Astrocyte (in vitro differentiated cells and primary cell): ENCODE measurements at regions not wholly inside any gene's neighbourhood (a gene's known extent, or its start where the extent isn't known, plus 50 kb on each side); places are given as distances from the start of the nearest gene placed in this dataset.

Source experiments
- CTCF ChIP-seq: IDR thresholded peaks from 2 replicates; pipeline ENCODE4 v1.5.1; 2011; ENCODE audit warnings: low read depth, mild to moderate bottlenecking, inconsistent platforms, low read length, moderate library complexity; ENCODE audit not compliant: insufficient read depth
- EZH2 ChIP-seq: IDR thresholded peaks from 2 replicates; pipeline ENCODE4 v1.6.1; 2012; ENCODE audit warnings: mild to moderate bottlenecking, low read length, inconsistent platforms; ENCODE audit not compliant: insufficient read depth

DNA sequence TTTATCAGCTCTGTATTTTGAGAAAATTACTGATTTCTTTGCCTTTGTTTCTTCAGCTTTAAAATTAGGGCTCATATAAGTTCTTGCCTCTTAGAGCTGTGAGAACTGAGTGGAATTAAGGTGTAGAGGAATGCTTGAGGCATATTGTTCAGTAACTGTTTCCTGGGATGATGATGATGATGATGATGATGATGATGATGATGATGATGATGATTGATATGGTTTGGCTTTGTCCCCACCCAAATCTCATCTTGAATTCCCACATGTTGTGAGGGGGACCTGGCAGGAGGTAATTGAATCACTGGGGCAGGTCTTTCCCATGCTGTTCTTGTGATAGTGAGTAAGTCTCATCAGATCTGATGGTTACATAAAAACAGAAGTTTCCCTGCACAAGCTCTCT is 118.7 kb downstream of the CHRM3 start:
- TF ChIP-seq CTCF (no peak), EZH2 (no peak)
